ENCODE measurements at regions not wholly inside any gene's neighbourhood (a gene's known extent, or its start where the extent isn't known, plus 50 kb on each side); places are given as distances from the start of the nearest gene placed in this dataset.

- no peak for TF ChIP-seq CTCF (IDR thresholded peaks at IDR 0.05; ENCODE audit: low read depth, low read length, poor library complexity, severe bottlenecking)
- TF ChIP-seq EZH2phosphoT487 (IDR thresholded peaks at IDR 0.05; ENCODE audit: borderline replicate concordance, low read length) = no peak
These were observed 252.3 kb upstream of the ATP10A start for GRCh38 chr15:26115229-26115943.
